ENCODE measurements at regions not wholly inside any gene's neighbourhood (a gene's known extent, or its start where the extent isn't known, plus 50 kb on each side); places are given as distances from the start of the nearest gene placed in this dataset.
A peak's percentile ranks its signal among the peaks of the same experiment; 100 is the strongest.

DNA sequence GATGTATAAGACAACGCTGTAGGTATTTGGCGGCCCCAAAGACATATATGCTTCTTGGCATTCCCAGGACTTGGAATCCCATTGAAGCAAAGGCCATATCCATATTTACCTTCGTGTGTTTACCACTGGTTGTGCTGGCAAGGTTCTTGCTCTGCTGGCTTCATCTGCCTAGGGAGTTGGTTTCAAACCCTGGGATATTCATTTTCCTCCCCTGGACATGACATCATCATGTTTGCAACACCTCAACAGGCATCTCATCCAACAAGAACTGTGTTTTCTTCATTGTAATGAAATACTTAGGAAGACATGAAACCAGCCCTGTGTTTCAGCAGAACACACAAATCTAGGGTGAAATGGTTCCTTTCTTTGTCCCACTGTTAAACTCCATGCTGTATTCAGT, 77.9 kb upstream of the PHLPP1 start:
- no peak for DNase-seq
- Mint-ChIP-seq H3K4me3 (no peak overlapping the region), H3K27ac (no peak overlapping the region), H3K9me3 (no peaks in the 10 kb centered on the region), H3K36me3 (ENCODE audit: low read depth) (no peaks in the 10 kb centered on the region), H3K4me1 (ENCODE audit: low read depth) (peaks cover 17% of the 10 kb centered on the region), H3K27me3 (ENCODE audit: insufficient read depth) (peaks cover 4% of the 10 kb centered on the region; the same call in 1 of the 2 replicates)
- no peak for TF ChIP-seq CTCF (IDR thresholded peaks at IDR 0.05)

- peak; percentile 77 for TF ChIP-seq CTCF (IDR thresholded peaks at IDR 0.05)
- no peaks in the 10 kb centered on the region for H3K9me3 Mint-ChIP-seq
- H3K27ac Mint-ChIP-seq: no peak overlapping the region
- no peak overlapping the region for H3K4me3 Mint-ChIP-seq
- DNase-seq: no peak
- peaks cover 17% of the 10 kb centered on the region for H3K4me1 Mint-ChIP-seq (ENCODE audit: low read depth)
- H3K36me3 Mint-ChIP-seq (ENCODE audit: low read depth): no peaks in the 10 kb centered on the region
- peaks cover 4% of the 10 kb centered on the region; the same call in 1 of the 2 replicates for H3K27me3 Mint-ChIP-seq (ENCODE audit: insufficient read depth)
Observed at GRCh38 chr18:62637807-62638687, 77.3 kb upstream of the PHLPP1 start.

DNA sequence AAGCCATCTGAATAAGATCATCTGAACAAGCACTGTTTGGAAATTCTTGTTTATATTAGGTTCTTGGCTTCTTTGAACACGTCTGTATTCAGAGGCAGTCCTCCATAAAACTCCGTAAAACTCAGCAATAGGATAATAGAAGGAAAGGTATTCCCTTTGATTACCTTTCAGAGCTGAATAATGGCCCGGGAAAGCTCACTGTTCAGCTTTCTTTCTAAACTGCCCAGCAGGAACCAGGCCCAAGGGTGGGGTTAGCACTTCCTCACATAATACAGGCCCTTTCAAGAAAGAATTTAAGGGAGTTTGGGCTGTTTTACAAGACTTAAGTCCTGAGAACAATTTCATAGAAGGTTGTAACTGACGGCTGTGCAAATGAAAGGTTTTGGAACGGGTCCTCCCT, 72.2 kb upstream of the PHLPP1 start:
- no peak overlapping the region for H3K27ac Mint-ChIP-seq
- no peak for TF ChIP-seq CTCF (IDR thresholded peaks at IDR 0.05)
- peaks cover 9% of the 10 kb centered on the region for H3K27me3 Mint-ChIP-seq (ENCODE audit: insufficient read depth)
- no peaks in the 10 kb centered on the region for H3K36me3 Mint-ChIP-seq (ENCODE audit: low read depth)
- H3K9me3 Mint-ChIP-seq: no peaks in the 10 kb centered on the region
- no peak for DNase-seq
- no peaks in the 10 kb centered on the region for H3K4me1 Mint-ChIP-seq (ENCODE audit: low read depth)
- H3K4me3 Mint-ChIP-seq: no peak overlapping the region

DNA sequence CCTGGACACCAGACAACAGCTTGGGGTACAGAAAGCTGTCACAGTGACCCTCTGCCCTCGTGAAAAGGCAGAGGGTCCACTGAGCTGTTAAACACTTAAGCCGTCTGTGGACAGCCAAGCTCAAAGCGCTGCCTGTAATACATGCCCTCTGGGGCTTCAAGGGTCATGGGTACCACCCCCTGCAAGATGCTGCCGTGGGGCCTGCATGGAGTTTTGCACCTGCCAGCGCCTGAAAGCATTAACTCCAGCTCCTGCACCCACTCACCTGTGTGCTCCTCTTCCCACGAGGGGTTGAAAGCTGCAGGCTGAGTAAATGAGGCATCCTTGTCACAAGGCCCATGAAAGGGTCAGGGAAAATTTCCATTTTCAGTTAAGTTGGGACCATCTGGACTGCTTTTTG, 70.6 kb upstream of the PHLPP1 start:
- Mint-ChIP-seq H3K27me3 (ENCODE audit: insufficient read depth) (peaks cover 9% of the 10 kb centered on the region), H3K36me3 (ENCODE audit: low read depth) (no peaks in the 10 kb centered on the region), H3K4me3 (no peak overlapping the region), H3K9me3 (no peaks in the 10 kb centered on the region), H3K4me1 (ENCODE audit: low read depth) (no peaks in the 10 kb centered on the region), H3K27ac (no peak overlapping the region)
- no peak for TF ChIP-seq CTCF (IDR thresholded peaks at IDR 0.05)
- DNase-seq: no peak

DNA sequence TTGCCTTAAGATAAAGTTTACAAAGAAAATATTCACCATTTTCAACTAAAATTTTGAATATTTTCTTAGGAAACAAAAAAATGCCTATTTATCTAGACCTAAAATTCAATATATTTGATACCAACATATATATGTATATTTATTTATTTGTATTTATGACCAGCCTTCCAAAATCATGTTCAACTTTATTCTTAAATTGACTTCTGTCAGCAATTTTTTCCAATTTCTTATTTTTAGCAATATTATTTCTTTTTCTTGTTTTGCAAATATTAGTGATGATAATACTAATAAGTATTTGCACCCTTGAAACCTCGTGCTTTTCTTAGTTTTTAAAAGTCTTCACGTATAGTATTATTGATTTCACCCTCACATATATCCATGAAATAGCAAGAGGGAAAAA, 68.2 kb upstream of the PHLPP1 start:
- H3K4me3 Mint-ChIP-seq: no peak overlapping the region
- no peaks in the 10 kb centered on the region for H3K36me3 Mint-ChIP-seq (ENCODE audit: low read depth)
- H3K27me3 Mint-ChIP-seq (ENCODE audit: insufficient read depth): peaks cover 13% of the 10 kb centered on the region
- peaks cover 13% of the 10 kb centered on the region for H3K4me1 Mint-ChIP-seq (ENCODE audit: low read depth)
- no peak overlapping the region for H3K27ac Mint-ChIP-seq
- DNase-seq: no peak
- TF ChIP-seq CTCF (IDR thresholded peaks at IDR 0.05): no peak
- no peaks in the 10 kb centered on the region for H3K9me3 Mint-ChIP-seq

All from HFFc6 (cell line).